Activated CD8-positive, alpha-beta T cell treated with anti-CD3 and anti-CD28 coated beads for 36 hours (primary cell): ENCODE measurements at regions not wholly inside any gene's neighbourhood (a gene's known extent, or its start where the extent isn't known, plus 50 kb on each side); places are given as distances from the start of the nearest gene placed in this dataset.
A peak's percentile ranks its signal among the peaks of the same experiment; 100 is the strongest.

Experiments
- ATAC-seq: fragments of 200-7000 bp; cut with Tn5 transposase; one replicate; pipeline ENCODE4 v1.10.0; 2021; ENCODE audit warnings: mild to moderate bottlenecking, moderate library complexity
- CTCF ChIA-PET: fragments of 350-600 bp; sonication (Branson Sonifier 250); formaldehyde crosslinking; loops from one replicate; lab custom pipeline; 2021; ENCODE audit warnings: antibody characterized with exemption; lab: Charles Lee
- POLR2A ChIA-PET: fragments of 350-600 bp; sonication (Branson Sonifier 250); formaldehyde crosslinking; loops from one replicate; lab custom pipeline; 2021; ENCODE audit warnings: antibody characterized with exemption; lab: Charles Lee
- DNase-seq: peaks from one replicate; pipeline ENCODE4 v3.0.0-alpha.2; 2020
- H3K27ac Mint-ChIP-seq: one replicate; pipeline ENCODE4 v1.8.0; 2021; ENCODE audit warnings: mild to moderate bottlenecking, mixed read lengths
- H3K27me3 Mint-ChIP-seq: one replicate; pipeline ENCODE4 v1.8.0; 2021; ENCODE audit warnings: mixed read lengths
- H3K36me3 Mint-ChIP-seq: one replicate; pipeline ENCODE4 v1.8.0; 2021; ENCODE audit warnings: low read depth, mixed read lengths
- H3K4me1 Mint-ChIP-seq: one replicate; pipeline ENCODE4 v1.8.0; 2021; ENCODE audit warnings: low read depth, mixed read lengths
- H3K4me3 Mint-ChIP-seq: one replicate; pipeline ENCODE4 v1.8.0; 2021; ENCODE audit warnings: mild to moderate bottlenecking, moderate library complexity, mixed read lengths
- H3K9me3 Mint-ChIP-seq: one replicate; pipeline ENCODE4 v1.8.0; 2021; ENCODE audit warnings: mixed read lengths
- intact Hi-C: fragments of 100-400 bp; cut with micrococcal nuclease; formaldehyde crosslinking; loops from one replicate; pipeline ENCODE4 v1.10.0; 2022
- TF ChIP-seq, protein P1 (sequence below): fragments of 200-600 bp; IDR thresholded peaks from one replicate; pipeline ENCODE4 v1.8.0; 2022; ENCODE audit warnings: antibody characterized with exemption, mild to moderate bottlenecking

GRCh38 chr17:69643686-69644085 is 229.2 kb downstream of the MAP2K6 start:
- DNase-seq (no peak), ATAC-seq (no peak)
- Mint-ChIP-seq H3K36me3 (no peaks in the 10 kb centered on the region), H3K27ac (no peak overlapping the region), H3K27me3 (no peaks in the 10 kb centered on the region), H3K4me3 (no peak overlapping the region), H3K9me3 (no peaks in the 10 kb centered on the region), H3K4me1 (no peaks in the 10 kb centered on the region)
- intact Hi-C loops = no loop called here
- POLR2A ChIA-PET = no interaction called here
- TF ChIP-seq, protein P1, sequence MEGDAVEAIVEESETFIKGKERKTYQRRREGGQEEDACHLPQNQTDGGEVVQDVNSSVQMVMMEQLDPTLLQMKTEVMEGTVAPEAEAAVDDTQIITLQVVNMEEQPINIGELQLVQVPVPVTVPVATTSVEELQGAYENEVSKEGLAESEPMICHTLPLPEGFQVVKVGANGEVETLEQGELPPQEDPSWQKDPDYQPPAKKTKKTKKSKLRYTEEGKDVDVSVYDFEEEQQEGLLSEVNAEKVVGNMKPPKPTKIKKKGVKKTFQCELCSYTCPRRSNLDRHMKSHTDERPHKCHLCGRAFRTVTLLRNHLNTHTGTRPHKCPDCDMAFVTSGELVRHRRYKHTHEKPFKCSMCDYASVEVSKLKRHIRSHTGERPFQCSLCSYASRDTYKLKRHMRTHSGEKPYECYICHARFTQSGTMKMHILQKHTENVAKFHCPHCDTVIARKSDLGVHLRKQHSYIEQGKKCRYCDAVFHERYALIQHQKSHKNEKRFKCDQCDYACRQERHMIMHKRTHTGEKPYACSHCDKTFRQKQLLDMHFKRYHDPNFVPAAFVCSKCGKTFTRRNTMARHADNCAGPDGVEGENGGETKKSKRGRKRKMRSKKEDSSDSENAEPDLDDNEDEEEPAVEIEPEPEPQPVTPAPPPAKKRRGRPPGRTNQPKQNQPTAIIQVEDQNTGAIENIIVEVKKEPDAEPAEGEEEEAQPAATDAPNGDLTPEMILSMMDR = no peak
- CTCF ChIA-PET = no interaction called here

GRCh38 chr17:69646729-69647128 is 232.2 kb downstream of the MAP2K6 start:
- Mint-ChIP-seq H3K4me3 (no peak overlapping the region), H3K27me3 (peaks cover 1% of the 10 kb centered on the region), H3K4me1 (no peaks in the 10 kb centered on the region), H3K36me3 (no peaks in the 10 kb centered on the region), H3K9me3 (no peaks in the 10 kb centered on the region), H3K27ac (no peak overlapping the region)
- ATAC-seq = no peak
- intact Hi-C loops = no loop called here
- TF ChIP-seq, protein P1 = no peak
- CTCF ChIA-PET = interaction anchor here (0.8 kb wide), 1 partner anchor 469 kb away, joined by 3 read pairs; no protein-coding TSS in a partner anchor
- DNase-seq = no peak
- POLR2A ChIA-PET = no interaction called here

DNA sequence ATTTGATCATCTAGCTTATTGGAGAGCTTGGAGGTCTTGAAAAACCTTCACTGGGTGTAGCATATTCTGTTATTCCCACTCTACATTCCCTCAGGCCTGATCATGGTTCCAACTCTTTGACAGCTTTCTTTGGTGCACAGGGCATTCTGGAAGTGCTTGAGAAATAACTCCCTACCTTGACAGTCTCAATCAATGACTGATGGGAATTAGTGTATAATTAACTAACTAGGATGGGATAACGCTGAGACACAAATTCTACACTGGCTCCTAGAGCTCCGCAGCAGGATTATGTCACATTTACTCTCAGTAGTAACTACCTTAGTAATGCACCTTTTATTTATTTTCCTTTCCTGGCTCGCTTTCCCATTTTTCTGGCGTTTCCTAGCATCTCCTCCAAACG is 236.4 kb downstream of the MAP2K6 start:
- no peaks in the 10 kb centered on the region for H3K4me1 Mint-ChIP-seq
- intact Hi-C loops = no loop called here
- no peak overlapping the region for H3K4me3 Mint-ChIP-seq
- H3K36me3 Mint-ChIP-seq = no peaks in the 10 kb centered on the region
- TF ChIP-seq, protein P1 = no peak
- H3K27ac Mint-ChIP-seq = no peak overlapping the region
- DNase-seq (no peak), ATAC-seq (no peak)
- peaks cover 1% of the 10 kb centered on the region for H3K9me3 Mint-ChIP-seq
- CTCF ChIA-PET = no interaction called here
- H3K27me3 Mint-ChIP-seq = peaks cover 6% of the 10 kb centered on the region
- POLR2A ChIA-PET = no interaction called here

DNA sequence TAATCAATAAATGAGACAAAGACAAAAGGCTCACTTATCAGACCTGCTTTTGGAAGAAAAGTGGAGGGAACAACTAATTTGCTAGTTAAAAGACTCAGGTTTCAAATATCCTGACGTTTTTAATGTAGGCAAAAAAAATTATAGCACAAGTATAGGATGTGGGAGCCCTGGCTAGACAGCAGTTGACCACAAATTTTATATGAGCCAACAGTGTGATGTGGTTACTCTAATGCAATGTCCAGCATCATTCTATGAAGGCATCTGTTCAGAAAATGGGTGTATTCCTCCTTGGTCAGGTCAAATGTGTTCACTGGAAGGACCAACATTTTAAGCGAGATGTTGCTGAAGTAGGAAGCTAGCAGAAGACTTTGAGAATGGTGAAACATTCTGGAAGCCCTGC is 237.4 kb downstream of the MAP2K6 start:
- no peak overlapping the region for H3K4me3 Mint-ChIP-seq
- no peak overlapping the region for H3K27ac Mint-ChIP-seq
- no peak for ATAC-seq
- no peak for DNase-seq
- intact Hi-C loops = no loop called here
- TF ChIP-seq, protein P1 = no peak
- H3K27me3 Mint-ChIP-seq = peaks cover 6% of the 10 kb centered on the region
- POLR2A ChIA-PET = no interaction called here
- peaks cover 1% of the 10 kb centered on the region for H3K9me3 Mint-ChIP-seq
- no peaks in the 10 kb centered on the region for H3K4me1 Mint-ChIP-seq
- CTCF ChIA-PET = no interaction called here
- H3K36me3 Mint-ChIP-seq = no peaks in the 10 kb centered on the region

DNA sequence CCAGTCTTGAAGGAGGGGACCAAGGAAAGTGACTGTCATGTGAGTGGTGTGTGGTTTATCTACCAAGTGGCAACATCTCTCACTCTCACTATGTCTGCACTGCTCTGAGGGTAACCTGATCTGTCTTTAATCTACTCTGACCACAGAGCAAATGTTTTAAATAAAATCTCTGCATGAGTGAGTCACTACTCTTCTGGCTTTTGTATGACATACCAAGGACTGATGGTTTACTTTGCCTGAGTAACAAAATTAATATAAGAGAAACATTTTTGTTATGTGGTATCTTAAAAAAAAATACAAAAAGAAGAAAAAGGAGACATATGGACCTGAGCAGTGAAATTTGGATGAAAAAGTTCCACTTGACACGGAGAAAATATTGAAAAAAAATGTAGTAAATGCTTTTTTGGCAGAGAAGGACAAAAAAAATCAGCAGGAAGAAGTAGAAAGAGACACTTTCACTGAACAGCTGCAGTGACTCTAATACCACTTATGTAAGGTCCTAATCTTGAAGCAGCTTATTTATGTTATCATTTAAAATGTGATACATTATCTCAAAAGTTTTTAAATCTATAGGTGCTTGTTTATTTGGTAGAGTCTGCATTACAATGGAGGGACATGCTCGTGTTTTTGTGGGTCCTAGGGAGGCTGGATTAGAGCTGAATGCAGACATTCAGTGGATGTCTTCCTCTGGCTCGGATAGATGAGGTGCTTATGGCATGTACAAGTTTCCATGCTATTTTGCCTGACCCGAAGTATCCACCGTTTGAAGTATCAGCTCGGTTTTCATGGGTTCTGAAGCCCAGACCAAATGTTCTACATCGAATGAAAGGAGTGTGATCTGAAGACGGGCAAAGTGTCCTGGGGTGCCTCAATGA is 240.7 kb downstream of the MAP2K6 start:
- POLR2A ChIA-PET = interaction anchor here (0.5 kb wide), 1 partner anchor 1092 kb away, joined by 3 read pairs; no protein-coding TSS in a partner anchor
- Mint-ChIP-seq H3K27ac (no peak overlapping the region), H3K9me3 (peaks cover 1% of the 10 kb centered on the region)

More for the DNA sequence above, 240.7 kb downstream of the MAP2K6 start:
- ATAC-seq (peak; percentile 56), DNase-seq (peak; percentile 5)
- Mint-ChIP-seq H3K4me3 (no peak overlapping the region), H3K36me3 (no peaks in the 10 kb centered on the region), H3K4me1 (no peaks in the 10 kb centered on the region), H3K27me3 (peaks cover 6% of the 10 kb centered on the region)
- TF ChIP-seq, protein P1 = no peak
- intact Hi-C loops = no loop called here
- CTCF ChIA-PET = no interaction called here
